H1 (cell line): ENCODE measurements at regions not wholly inside any gene's neighbourhood (a gene's known extent, or its start where the extent isn't known, plus 50 kb on each side); places are given as distances from the start of the nearest gene placed in this dataset.

Experiments used
- BRCA1 ChIP-seq: IDR thresholded peaks from 2 replicates; pipeline ENCODE4 v1.6.1; 2012; ENCODE audit warnings: low read depth, low read length, improper control_type of control experiment
- CHD7 ChIP-seq: fragments of 300-600 bp; sonication (generic); IDR thresholded peaks from 2 replicates; pipeline ENCODE4 v1.7.1; 2012; ENCODE audit warnings: low read length, moderate library complexity, mild to moderate bottlenecking, inconsistent platforms; ENCODE audit not compliant: insufficient replicate concordance
- CREB1 ChIP-seq: IDR thresholded peaks from 2 replicates; pipeline ENCODE4 v1.6.1; 2012; ENCODE audit warnings: inconsistent platforms
- EZH2 ChIP-seq: fragments of 200-600 bp; sonication (generic); IDR thresholded peaks from 2 replicates; pipeline ENCODE4 v1.7.1; 2012; ENCODE audit warnings: low read depth, mild to moderate bottlenecking, moderate library complexity, low read length, inconsistent platforms; ENCODE audit not compliant: severe bottlenecking
- MAX ChIP-seq: IDR thresholded peaks from 2 replicates; pipeline ENCODE4 v1.6.1; 2012; ENCODE audit warnings: inconsistent platforms
- NRF1 ChIP-seq: IDR thresholded peaks from 2 replicates; pipeline ENCODE4 v1.6.1; 2011; ENCODE audit warnings: mild to moderate bottlenecking, low read depth, low read length, improper control_type of control experiment
- RXRA ChIP-seq: IDR thresholded peaks from 2 replicates; pipeline ENCODE4 v1.6.1; 2011; ENCODE audit warnings: low read depth, mild to moderate bottlenecking, low read length, moderate library complexity; ENCODE audit not compliant: insufficient read depth
- TAF1 ChIP-seq: IDR thresholded peaks from 2 replicates; pipeline ENCODE4 v1.6.1; 2011; ENCODE audit warnings: mild to moderate bottlenecking, low read depth, low read length

- TF ChIP-seq CHD7 (no peak), RXRA (no peak), BRCA1 (no peak), MAX (no peak), NRF1 (no peak), TAF1 (no peak), CREB1 (no peak), EZH2 (no peak)
Measured at GRCh38 chr6:168942646-168943045, 311.0 kb downstream of the THBS2 start (continued).
